OCI-LY7 (cell line): ENCODE measurements at regions not wholly inside any gene's neighbourhood (a gene's known extent, or its start where the extent isn't known, plus 50 kb on each side); places are given as distances from the start of the nearest gene placed in this dataset.

Experiments
- EZH2phosphoT487 ChIP-seq: fragments of 200-600 bp; sonication (generic); IDR thresholded peaks from 2 replicates; pipeline ENCODE4 v1.6.1; 2018; ENCODE audit warnings: low read depth, borderline replicate concordance, mild to moderate bottlenecking, mixed run types, antibody characterized with exemption, low read length, moderate library complexity, mixed read lengths
- TF ChIP-seq, protein P1 (sequence below): fragments of 200-600 bp; sonication (generic); conservative IDR thresholded peaks from 2 replicates; pipeline ENCODE4 v1.5.1; 2014; ENCODE audit warnings: mild to moderate bottlenecking, antibody characterized with exemption, low read length, moderate library complexity, mixed read lengths

DNA sequence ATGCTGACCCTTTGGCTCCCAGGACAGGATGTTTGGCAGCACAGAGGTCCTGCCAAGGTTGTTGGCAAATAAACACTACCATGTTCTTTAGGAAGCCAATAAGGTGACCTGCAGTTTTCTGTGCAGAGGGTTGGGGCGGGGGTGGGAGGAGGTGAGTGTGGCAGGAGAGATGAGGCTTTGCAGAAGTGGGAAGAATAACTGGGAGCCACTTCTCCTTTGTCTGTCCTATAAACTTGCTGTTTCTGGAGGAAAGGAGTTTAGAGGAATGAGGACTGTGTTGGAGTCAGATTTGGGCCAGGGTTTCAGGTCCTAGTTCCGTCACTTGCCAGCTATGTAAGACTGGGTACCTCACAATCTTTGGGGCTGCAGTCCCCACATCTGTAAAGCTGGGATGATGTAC lies 187.6 kb upstream of the SPRED2 start:
- TF ChIP-seq, protein P1, sequence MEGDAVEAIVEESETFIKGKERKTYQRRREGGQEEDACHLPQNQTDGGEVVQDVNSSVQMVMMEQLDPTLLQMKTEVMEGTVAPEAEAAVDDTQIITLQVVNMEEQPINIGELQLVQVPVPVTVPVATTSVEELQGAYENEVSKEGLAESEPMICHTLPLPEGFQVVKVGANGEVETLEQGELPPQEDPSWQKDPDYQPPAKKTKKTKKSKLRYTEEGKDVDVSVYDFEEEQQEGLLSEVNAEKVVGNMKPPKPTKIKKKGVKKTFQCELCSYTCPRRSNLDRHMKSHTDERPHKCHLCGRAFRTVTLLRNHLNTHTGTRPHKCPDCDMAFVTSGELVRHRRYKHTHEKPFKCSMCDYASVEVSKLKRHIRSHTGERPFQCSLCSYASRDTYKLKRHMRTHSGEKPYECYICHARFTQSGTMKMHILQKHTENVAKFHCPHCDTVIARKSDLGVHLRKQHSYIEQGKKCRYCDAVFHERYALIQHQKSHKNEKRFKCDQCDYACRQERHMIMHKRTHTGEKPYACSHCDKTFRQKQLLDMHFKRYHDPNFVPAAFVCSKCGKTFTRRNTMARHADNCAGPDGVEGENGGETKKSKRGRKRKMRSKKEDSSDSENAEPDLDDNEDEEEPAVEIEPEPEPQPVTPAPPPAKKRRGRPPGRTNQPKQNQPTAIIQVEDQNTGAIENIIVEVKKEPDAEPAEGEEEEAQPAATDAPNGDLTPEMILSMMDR: no peak
- no peak for TF ChIP-seq EZH2phosphoT487
